ENCODE measurements at regions not wholly inside any gene's neighbourhood (a gene's known extent, or its start where the extent isn't known, plus 50 kb on each side); places are given as distances from the start of the nearest gene placed in this dataset.

- no peak for TF ChIP-seq POLR2A (IDR thresholded peaks at IDR 0.05)
- no peak for TF ChIP-seq CTCF (IDR thresholded peaks at IDR 0.05)
Observed at GRCh38 chr15:94924057-94924456, 692.7 kb downstream of the MCTP2 start.
